K562 (cell line): ENCODE measurements at regions not wholly inside any gene's neighbourhood (a gene's known extent, or its start where the extent isn't known, plus 50 kb on each side); places are given as distances from the start of the nearest gene placed in this dataset.

Experiments
- CTCF ChIP-seq, 3 experiments: IDR thresholded peaks in 2 of 3; conservative IDR thresholded peaks in 1 of 3; 2 replicates each; pipeline ENCODE4 v1.5.1; 2011 to 2012; ENCODE audit warnings: low read length in 3 of 3, mild to moderate bottlenecking in 3 of 3, control low read depth in 2 of 3, improper control_type of control experiment in 1 of 3, inconsistent platforms in 1 of 3, low read depth in 1 of 3, mixed read lengths in 1 of 3, moderate library complexity in 1 of 3; ENCODE audit not compliant: insufficient read depth in 2 of 3
- FOS ChIP-seq: IDR thresholded peaks from 3 replicates; pipeline ENCODE4 v1.6.1; 2011; ENCODE audit not compliant: insufficient read length; ENCODE audit errors: extremely low read depth
- MYC ChIP-seq, 2 experiments: fragments of 250-450 bp in 1 of 2; sonication (Bioruptor Pico) in 1 of 2; IDR thresholded peaks; 2 replicates each; pipeline versions ENCODE4 v1.5.1 to v1.6.1; 2012 to 2021; ENCODE audit warnings: low read depth in 2 of 2, borderline replicate concordance in 1 of 2, improper control_type of control experiment in 1 of 2, low read length in 1 of 2, mild to moderate bottlenecking in 1 of 2, moderate library complexity in 1 of 2
- POLR2A ChIP-seq: fragments of 450-650 bp; conservative IDR thresholded peaks from 2 replicates; pipeline ENCODE4 v1.6.1; 2016
- POLR2AphosphoS2 ChIP-seq: IDR thresholded peaks from 2 replicates; pipeline ENCODE4 v1.6.1; 2012; ENCODE audit warnings: low read length, improper control_type of control experiment
- RCOR1 ChIP-seq, 2 experiments: IDR thresholded peaks; 2 replicates each; pipeline ENCODE4 v1.6.1; 2012; ENCODE audit warnings: low read depth in 2 of 2, low read length in 2 of 2, borderline replicate concordance in 1 of 2, improper control_type of control experiment in 1 of 2
- SIN3A ChIP-seq, 2 experiments: fragments of 150-350 bp in 1 of 2; IDR thresholded peaks; 2 replicates each; pipeline ENCODE4 v1.6.1; 2011 to 2016; ENCODE audit warnings: borderline replicate concordance in 2 of 2, low read depth in 2 of 2, low read length in 2 of 2, mild to moderate bottlenecking in 2 of 2, moderate library complexity in 2 of 2; ENCODE audit not compliant: control insufficient read depth in 1 of 2
- SMAD4 ChIP-seq: fragments of 250-450 bp; sonication (Bioruptor Pico); conservative IDR thresholded peaks from 2 replicates; pipeline ENCODE4 v1.8.0; 2021; ENCODE audit warnings: inconsistent platforms, mild to moderate bottlenecking, moderate library complexity
- STAT5B ChIP-seq: fragments of 250-450 bp; sonication (Bioruptor Pico); IDR thresholded peaks from 2 replicates; pipeline ENCODE4 v1.8.0; 2021; ENCODE audit warnings: mild to moderate bottlenecking, inconsistent platforms
- ZBED1 ChIP-seq: IDR thresholded peaks from 2 replicates; pipeline ENCODE4 v1.6.1; 2014
- ZNF121 ChIP-seq: sonication (generic); formaldehyde crosslinking; conservative IDR thresholded peaks from 2 replicates; pipeline ENCODE4 v1.8.0; 2022; ENCODE audit warnings: missing genetic modification reagents
- TF ChIP-seq, protein P1 (sequence below): fragments of 250-450 bp; sonication (Bioruptor Pico); IDR thresholded peaks from 2 replicates; pipeline ENCODE4 v1.8.0; 2021; ENCODE audit warnings: moderate library complexity, mild to moderate bottlenecking, inconsistent platforms
- TF ChIP-seq, protein P2 (sequence below), 2 experiments: fragments of 200-800 bp in 1 of 2; sonication (Bioruptor generic) in 1 of 2; sonication (generic) in 1 of 2; formaldehyde crosslinking in 1 of 2; IDR thresholded peaks in 1 of 2; conservative IDR thresholded peaks in 1 of 2; 2 replicates each; pipeline versions ENCODE4 v1.5.0 to v1.6.1; 2016 to 2020; ENCODE audit warnings: missing compliant biosample characterization in 1 of 2, missing genetic modification characterization in 1 of 2, missing genetic modification reagents in 1 of 2

DNA sequence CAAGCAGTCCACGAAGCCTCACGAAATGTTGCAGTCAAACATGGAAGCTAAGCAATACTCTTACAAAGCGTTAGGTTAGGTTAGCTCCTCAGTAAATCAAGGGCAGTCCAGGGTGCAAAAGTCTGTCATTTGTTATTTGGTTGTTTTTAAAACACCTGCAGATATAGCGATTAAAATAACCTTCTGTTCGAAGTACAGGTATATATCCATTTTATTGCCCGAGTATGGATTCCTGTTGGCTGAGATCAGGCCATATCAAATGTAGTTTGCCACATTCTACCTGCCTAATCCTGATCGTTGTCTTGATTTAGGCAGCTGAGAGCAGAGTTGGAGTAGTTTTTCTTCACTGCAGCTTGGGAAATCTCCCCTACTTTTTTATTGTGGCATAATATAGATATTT, 99.5 kb upstream of the EPB41L3 start:
- TF ChIP-seq, protein P1, sequence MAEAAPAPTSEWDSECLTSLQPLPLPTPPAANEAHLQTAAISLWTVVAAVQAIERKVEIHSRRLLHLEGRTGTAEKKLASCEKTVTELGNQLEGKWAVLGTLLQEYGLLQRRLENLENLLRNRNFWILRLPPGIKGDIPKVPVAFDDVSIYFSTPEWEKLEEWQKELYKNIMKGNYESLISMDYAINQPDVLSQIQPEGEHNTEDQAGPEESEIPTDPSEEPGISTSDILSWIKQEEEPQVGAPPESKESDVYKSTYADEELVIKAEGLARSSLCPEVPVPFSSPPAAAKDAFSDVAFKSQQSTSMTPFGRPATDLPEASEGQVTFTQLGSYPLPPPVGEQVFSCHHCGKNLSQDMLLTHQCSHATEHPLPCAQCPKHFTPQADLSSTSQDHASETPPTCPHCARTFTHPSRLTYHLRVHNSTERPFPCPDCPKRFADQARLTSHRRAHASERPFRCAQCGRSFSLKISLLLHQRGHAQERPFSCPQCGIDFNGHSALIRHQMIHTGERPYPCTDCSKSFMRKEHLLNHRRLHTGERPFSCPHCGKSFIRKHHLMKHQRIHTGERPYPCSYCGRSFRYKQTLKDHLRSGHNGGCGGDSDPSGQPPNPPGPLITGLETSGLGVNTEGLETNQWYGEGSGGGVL (CRISPR knock-in tag), result no peak
- TF ChIP-seq POLR2AphosphoS2 (no peak), ZNF121 (CRISPR knock-in tag) (no peak), STAT5B (CRISPR knock-in tag) (no peak), CTCF (IDR thresholded peaks at IDR 0.05 in 2 of 3, conservative IDR thresholded peaks at IDR 0.05 in 1 of 3; ENCODE audit: insufficient read depth in 2 of 3, low read depth in 1 of 3, low read length in 3 of 3) (no peak), SMAD4 (CRISPR knock-in tag) (no peak), ZBED1 (no peak), SIN3A (IDR thresholded peaks at IDR 0.05; ENCODE audit: borderline replicate concordance in 2 of 2, control insufficient read depth in 1 of 2, low read depth in 2 of 2, low read length in 2 of 2) (no peak), POLR2A (no peak), RCOR1 (IDR thresholded peaks at IDR 0.05; ENCODE audit: borderline replicate concordance in 1 of 2, low read depth in 2 of 2, low read length in 2 of 2) (no peak), MYC (IDR thresholded peaks at IDR 0.05; ENCODE audit: low read depth, low read length) (no peak), MYC (CRISPR knock-in tag; IDR thresholded peaks at IDR 0.05; ENCODE audit: borderline replicate concordance, low read depth) (no peak), FOS (no peak)
- TF ChIP-seq, protein P2, sequence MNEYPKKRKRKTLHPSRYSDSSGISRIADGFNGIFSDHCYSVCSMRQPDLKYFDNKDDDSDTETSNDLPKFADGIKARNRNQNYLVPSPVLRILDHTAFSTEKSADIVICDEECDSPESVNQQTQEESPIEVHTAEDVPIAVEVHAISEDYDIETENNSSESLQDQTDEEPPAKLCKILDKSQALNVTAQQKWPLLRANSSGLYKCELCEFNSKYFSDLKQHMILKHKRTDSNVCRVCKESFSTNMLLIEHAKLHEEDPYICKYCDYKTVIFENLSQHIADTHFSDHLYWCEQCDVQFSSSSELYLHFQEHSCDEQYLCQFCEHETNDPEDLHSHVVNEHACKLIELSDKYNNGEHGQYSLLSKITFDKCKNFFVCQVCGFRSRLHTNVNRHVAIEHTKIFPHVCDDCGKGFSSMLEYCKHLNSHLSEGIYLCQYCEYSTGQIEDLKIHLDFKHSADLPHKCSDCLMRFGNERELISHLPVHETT (CRISPR knock-in tag; conservative IDR thresholded peaks at IDR 0.05 in 1 of 2, IDR thresholded peaks at IDR 0.05 in 1 of 2), result no peak
